GM19043 (cell line): ENCODE measurements at regions not wholly inside any gene's neighbourhood (a gene's known extent, or its start where the extent isn't known, plus 50 kb on each side); places are given as distances from the start of the nearest gene placed in this dataset.
"Not testable (repeated sequence)": the region's sequence is repeated elsewhere in the genome, so short reads cannot be mapped to it uniquely, and the experiment has no call there.

Source experiments
- ATAC-seq: cut with Tn5 transposase; IDR thresholded peaks from one replicate; pipeline ENCODE4 v1.9.1; 2021; ENCODE audit warnings: low read depth; ENCODE audit not compliant: unreplicated experiment

- no peak for ATAC-seq
These were observed 402.3 kb upstream of the PCDH15 start for GRCh38 chr10:55203319-55203718.

GRCh38 chr10:55200020-55200419 lies 399.0 kb upstream of the PCDH15 start:
- no peak for ATAC-seq

GRCh38 chr10:55191236-55191860 lies 390.3 kb upstream of the PCDH15 start:
- ATAC-seq: no peak

GRCh38 chr10:55183993-55184392 lies 383.0 kb upstream of the PCDH15 start:
- ATAC-seq: no peak

- no peak for ATAC-seq
These were observed 379.3 kb upstream of the PCDH15 start for GRCh38 chr10:55180357-55180756.

GRCh38 chr10:55174419-55174818 lies 373.4 kb upstream of the PCDH15 start:
- no peak for ATAC-seq

- ATAC-seq: no peak
These were observed 368.5 kb upstream of the PCDH15 start for GRCh38 chr10:55169493-55169892.

- no peak for ATAC-seq
These were observed 367.3 kb upstream of the PCDH15 start for GRCh38 chr10:55168343-55168742.

- no peak for ATAC-seq
These were observed 362.5 kb upstream of the PCDH15 start for GRCh38 chr10:55163388-55163979.

GRCh38 chr10:55162321-55162720 lies 361.3 kb upstream of the PCDH15 start:
- not testable (repeated sequence) for ATAC-seq

GRCh38 chr10:55160655-55161283 lies 359.7 kb upstream of the PCDH15 start:
- no peak for ATAC-seq

- ATAC-seq: no peak
These were observed 357.6 kb upstream of the PCDH15 start for GRCh38 chr10:55158633-55159032.

- ATAC-seq: no peak
These were observed 345.0 kb upstream of the PCDH15 start for GRCh38 chr10:55146032-55146431.

- ATAC-seq: no peak
These were observed 343.0 kb upstream of the PCDH15 start for GRCh38 chr10:55144001-55144400.

GRCh38 chr10:55141892-55142291 lies 340.9 kb upstream of the PCDH15 start:
- no peak for ATAC-seq

- no peak for ATAC-seq
These were observed 336.0 kb upstream of the PCDH15 start for GRCh38 chr10:55137063-55137462.

- no peak for ATAC-seq
These were observed 303.7 kb upstream of the PCDH15 start for GRCh38 chr10:55104738-55105137.

GRCh38 chr10:55098452-55098851 lies 297.4 kb upstream of the PCDH15 start:
- no peak for ATAC-seq

- ATAC-seq: peak; percentile 72
These were observed 290.8 kb upstream of the PCDH15 start for GRCh38 chr10:55091691-55092328.

- ATAC-seq: no peak
These were observed 277.1 kb upstream of the PCDH15 start for GRCh38 chr10:55078121-55078520.

GRCh38 chr10:55065185-55065584 lies 264.2 kb upstream of the PCDH15 start:
- ATAC-seq: no peak

GRCh38 chr10:55063811-55064210 lies 262.8 kb upstream of the PCDH15 start:
- no peak for ATAC-seq
